Cardiac muscle cell (in vitro differentiated cells and primary cell): ENCODE measurements at regions not wholly inside any gene's neighbourhood (a gene's known extent, or its start where the extent isn't known, plus 50 kb on each side); places are given as distances from the start of the nearest gene placed in this dataset.

ENCODE experiments used
- DNase-seq, 2 donors: peaks; one replicate each; pipeline versions ENCODE4 v3.0.0 to v3.0.0-alpha.2; 2010 to 2017; ENCODE audit warnings: low read depth in 1 of 2, low spot score in 1 of 2
- H3K27ac ChIP-seq: fragments of 200-600 bp; sonication (generic); 2 replicates; pipeline ENCODE4 v1.5.1; 2016
- H3K27me3 ChIP-seq: fragments of 200-600 bp; sonication (generic); 2 replicates; pipeline ENCODE4 v1.6.0; 2016; ENCODE audit warnings: control low read depth
- H3K36me3 ChIP-seq: fragments of 200-600 bp; sonication (generic); 2 replicates; pipeline ENCODE4 v1.5.1; 2016; ENCODE audit warnings: control low read depth
- H3K4me1 ChIP-seq: fragments of 200-600 bp; sonication (generic); 2 replicates; pipeline ENCODE4 v1.8.1; 2017; ENCODE audit warnings: low read depth, mild to moderate bottlenecking, mixed run types
- H3K4me3 ChIP-seq: fragments of 200-600 bp; sonication (generic); 2 replicates; pipeline ENCODE4 v1.5.1; 2016; ENCODE audit warnings: mild to moderate bottlenecking
- H3K9me3 ChIP-seq: fragments of 200-600 bp; sonication (generic); 2 replicates; pipeline ENCODE4 v1.5.1; 2017; ENCODE audit warnings: low read depth, mild to moderate bottlenecking, control low read depth
- TF ChIP-seq, protein P1 (sequence below): IDR thresholded peaks from 2 replicates; pipeline ENCODE4 v1.5.1; 2012; ENCODE audit warnings: low read depth, mild to moderate bottlenecking, low read length

GRCh38 chr12:88645816-88646215 lies 65.5 kb upstream of the KITLG start:
- H3K4me1 ChIP-seq: no peaks in the 10 kb centered on the region
- H3K27me3 ChIP-seq: no peaks in the 10 kb centered on the region
- H3K27ac ChIP-seq: no peak overlapping the region
- DNase-seq: no peak
- TF ChIP-seq, protein P1, sequence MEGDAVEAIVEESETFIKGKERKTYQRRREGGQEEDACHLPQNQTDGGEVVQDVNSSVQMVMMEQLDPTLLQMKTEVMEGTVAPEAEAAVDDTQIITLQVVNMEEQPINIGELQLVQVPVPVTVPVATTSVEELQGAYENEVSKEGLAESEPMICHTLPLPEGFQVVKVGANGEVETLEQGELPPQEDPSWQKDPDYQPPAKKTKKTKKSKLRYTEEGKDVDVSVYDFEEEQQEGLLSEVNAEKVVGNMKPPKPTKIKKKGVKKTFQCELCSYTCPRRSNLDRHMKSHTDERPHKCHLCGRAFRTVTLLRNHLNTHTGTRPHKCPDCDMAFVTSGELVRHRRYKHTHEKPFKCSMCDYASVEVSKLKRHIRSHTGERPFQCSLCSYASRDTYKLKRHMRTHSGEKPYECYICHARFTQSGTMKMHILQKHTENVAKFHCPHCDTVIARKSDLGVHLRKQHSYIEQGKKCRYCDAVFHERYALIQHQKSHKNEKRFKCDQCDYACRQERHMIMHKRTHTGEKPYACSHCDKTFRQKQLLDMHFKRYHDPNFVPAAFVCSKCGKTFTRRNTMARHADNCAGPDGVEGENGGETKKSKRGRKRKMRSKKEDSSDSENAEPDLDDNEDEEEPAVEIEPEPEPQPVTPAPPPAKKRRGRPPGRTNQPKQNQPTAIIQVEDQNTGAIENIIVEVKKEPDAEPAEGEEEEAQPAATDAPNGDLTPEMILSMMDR: no peak
- no peak overlapping the region for H3K4me3 ChIP-seq
- no peaks in the 10 kb centered on the region for H3K36me3 ChIP-seq
- H3K9me3 ChIP-seq: no peaks in the 10 kb centered on the region

DNA sequence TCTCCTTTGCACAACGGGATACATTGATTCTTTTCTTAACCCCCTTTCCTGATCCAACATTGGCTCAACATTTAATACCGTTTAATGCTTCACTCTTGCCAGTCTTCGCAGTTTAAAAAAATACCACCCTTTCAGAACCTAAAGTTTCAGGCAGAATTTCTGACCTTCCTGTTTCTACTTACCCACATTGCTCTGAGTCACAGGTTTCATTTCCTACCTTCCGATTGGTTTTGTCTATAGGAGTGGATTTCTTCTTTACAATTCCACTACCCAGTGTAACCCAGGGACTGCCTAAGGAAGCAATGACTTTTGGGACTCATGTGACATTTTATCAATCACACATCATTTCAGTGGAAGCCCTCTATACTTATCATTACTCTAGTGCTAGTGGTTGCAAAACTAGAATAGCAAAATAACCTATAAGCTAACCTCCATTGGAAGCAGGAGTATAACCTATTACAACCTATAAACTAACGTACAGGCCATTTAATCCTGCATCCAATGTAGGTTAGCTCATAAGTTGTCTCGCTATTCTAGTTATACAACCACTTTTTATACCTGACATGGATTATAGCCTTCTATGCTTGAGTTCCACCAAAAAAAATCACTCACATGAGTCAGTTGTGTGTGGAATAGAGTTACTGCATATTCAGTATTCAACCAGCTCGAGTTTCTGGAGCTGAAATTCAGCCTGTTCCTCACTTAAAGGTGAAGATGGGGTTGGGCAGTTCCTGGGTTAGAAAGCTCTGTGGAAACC lies 64.9 kb upstream of the KITLG start:
- Histone ChIP-seq H3K27ac (no peak overlapping the region), H3K27me3 (no peaks in the 10 kb centered on the region), H3K4me1 (no peaks in the 10 kb centered on the region), H3K4me3 (no peak overlapping the region), H3K36me3 (no peaks in the 10 kb centered on the region), H3K9me3 (no peaks in the 10 kb centered on the region)
- no peak for DNase-seq
- TF ChIP-seq, protein P1: no peak

DNA sequence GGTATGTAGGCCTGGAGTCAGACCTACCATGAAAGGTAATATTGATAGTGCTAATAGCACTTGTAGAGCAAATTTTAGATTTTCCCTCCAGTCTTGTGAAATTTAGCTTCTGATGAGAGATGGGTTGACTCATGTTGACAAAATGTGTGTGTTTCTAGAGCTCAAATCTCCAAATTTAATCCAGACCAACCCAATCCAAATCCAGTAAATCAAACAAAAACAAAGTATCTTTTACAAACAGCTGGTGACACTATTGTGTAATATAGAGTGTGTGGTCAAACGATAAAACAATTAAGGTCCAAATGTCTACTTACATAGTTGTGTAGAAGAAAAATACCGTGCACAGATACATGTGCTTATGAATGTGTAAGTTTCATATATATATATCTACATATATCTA lies 63.4 kb upstream of the KITLG start:
- no peaks in the 10 kb centered on the region for H3K36me3 ChIP-seq
- no peaks in the 10 kb centered on the region for H3K9me3 ChIP-seq
- peaks cover 10% of the 10 kb centered on the region for H3K4me1 ChIP-seq
- H3K4me3 ChIP-seq: no peak overlapping the region
- DNase-seq: no peak
- H3K27me3 ChIP-seq: no peaks in the 10 kb centered on the region
- TF ChIP-seq, protein P1: no peak
- no peak overlapping the region for H3K27ac ChIP-seq

GRCh38 chr12:88642675-88643431 lies 62.6 kb upstream of the KITLG start:
- Histone ChIP-seq H3K36me3 (no peaks in the 10 kb centered on the region), H3K27me3 (no peaks in the 10 kb centered on the region), H3K4me3 (no peak overlapping the region), H3K27ac (no peak overlapping the region), H3K4me1 (peaks cover 12% of the 10 kb centered on the region), H3K9me3 (no peaks in the 10 kb centered on the region)
- no peak for DNase-seq
- TF ChIP-seq, protein P1: no peak

GRCh38 chr12:88638966-88639760 lies 58.9 kb upstream of the KITLG start:
- H3K36me3 ChIP-seq: no peaks in the 10 kb centered on the region
- no peak overlapping the region for H3K27ac ChIP-seq
- peaks cover 12% of the 10 kb centered on the region for H3K4me1 ChIP-seq
- H3K27me3 ChIP-seq: no peaks in the 10 kb centered on the region
- TF ChIP-seq, protein P1: no peak
- peak; percentile 4 to 70 for DNase-seq
- H3K9me3 ChIP-seq: no peaks in the 10 kb centered on the region
- no peak overlapping the region for H3K4me3 ChIP-seq
